Cardiac fibroblast (primary cell): ENCODE measurements at regions not wholly inside any gene's neighbourhood (a gene's known extent, or its start where the extent isn't known, plus 50 kb on each side); places are given as distances from the start of the nearest gene placed in this dataset.
"Not testable (repeated sequence)": the region's sequence is repeated elsewhere in the genome, so short reads cannot be mapped to it uniquely, and the experiment has no call there.

Source experiments
- DNase-seq, 2 donors: peaks; one replicate each; pipeline versions ENCODE4 v3.0.0 to v3.0.0-alpha.2; 2010; ENCODE audit warnings: low read depth in 2 of 2
- H3K4me3 ChIP-seq, 2 donors: replicated peaks in 1 of 2; 1 replicate in 1 of 2; 2 replicates in 1 of 2; pipeline ENCODE4 v1.5.1; 2011; ENCODE audit warnings: low read depth in 2 of 2, low read length in 2 of 2, mild to moderate bottlenecking in 2 of 2, moderate library complexity in 1 of 2
- TF ChIP-seq, protein P1 (sequence below): IDR thresholded peaks from one replicate; pipeline ENCODE4 v1.5.1; 2011; ENCODE audit warnings: low read depth, mild to moderate bottlenecking, low read length, inconsistent platforms

DNA sequence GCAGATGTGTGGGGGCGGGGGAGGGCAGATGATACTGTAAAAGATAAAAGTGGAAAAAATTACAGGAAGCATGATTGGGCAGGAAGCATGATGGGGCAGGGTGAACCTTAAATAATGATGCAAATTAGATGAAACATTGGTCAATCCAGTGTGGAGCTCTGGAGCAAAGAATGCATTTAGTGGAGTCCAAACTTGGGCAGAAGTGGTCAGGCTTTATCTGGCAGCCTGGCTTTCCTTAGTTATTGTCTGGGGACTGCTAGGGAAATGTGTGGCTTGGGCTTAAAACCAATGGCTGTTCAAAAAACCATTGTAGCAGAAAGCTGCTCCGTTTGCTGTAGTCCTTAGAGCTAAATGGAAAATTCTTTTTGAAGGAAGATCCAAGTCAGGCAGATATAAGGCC, 1077.3 kb upstream of the MIR17HG start:
- TF ChIP-seq, protein P1, sequence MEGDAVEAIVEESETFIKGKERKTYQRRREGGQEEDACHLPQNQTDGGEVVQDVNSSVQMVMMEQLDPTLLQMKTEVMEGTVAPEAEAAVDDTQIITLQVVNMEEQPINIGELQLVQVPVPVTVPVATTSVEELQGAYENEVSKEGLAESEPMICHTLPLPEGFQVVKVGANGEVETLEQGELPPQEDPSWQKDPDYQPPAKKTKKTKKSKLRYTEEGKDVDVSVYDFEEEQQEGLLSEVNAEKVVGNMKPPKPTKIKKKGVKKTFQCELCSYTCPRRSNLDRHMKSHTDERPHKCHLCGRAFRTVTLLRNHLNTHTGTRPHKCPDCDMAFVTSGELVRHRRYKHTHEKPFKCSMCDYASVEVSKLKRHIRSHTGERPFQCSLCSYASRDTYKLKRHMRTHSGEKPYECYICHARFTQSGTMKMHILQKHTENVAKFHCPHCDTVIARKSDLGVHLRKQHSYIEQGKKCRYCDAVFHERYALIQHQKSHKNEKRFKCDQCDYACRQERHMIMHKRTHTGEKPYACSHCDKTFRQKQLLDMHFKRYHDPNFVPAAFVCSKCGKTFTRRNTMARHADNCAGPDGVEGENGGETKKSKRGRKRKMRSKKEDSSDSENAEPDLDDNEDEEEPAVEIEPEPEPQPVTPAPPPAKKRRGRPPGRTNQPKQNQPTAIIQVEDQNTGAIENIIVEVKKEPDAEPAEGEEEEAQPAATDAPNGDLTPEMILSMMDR: no peak
- peak; percentile 37 to 59 for DNase-seq
- H3K4me3 ChIP-seq: no peak overlapping the region

DNA sequence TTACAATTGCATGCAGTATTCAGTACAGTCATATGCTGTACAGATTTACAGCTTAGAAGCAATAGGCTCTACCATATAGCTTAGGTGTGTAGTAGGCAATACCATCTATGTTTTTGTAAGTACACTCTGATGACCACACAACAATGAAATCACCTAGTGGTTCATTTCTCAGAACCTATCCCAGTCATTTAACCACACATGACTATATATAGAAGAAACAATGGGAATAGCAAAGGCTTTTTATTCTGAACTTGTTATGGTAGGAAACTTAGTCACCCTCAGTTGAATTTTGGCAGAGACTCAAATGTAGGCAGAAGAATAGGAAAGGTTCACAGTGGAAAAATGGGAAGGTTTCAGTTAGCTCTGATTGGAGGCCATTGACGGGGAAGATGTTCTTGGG, 1075.1 kb upstream of the MIR17HG start:
- no peak overlapping the region for H3K4me3 ChIP-seq
- DNase-seq: peak; percentile 65 to 89
- TF ChIP-seq, protein P1: no peak

DNA sequence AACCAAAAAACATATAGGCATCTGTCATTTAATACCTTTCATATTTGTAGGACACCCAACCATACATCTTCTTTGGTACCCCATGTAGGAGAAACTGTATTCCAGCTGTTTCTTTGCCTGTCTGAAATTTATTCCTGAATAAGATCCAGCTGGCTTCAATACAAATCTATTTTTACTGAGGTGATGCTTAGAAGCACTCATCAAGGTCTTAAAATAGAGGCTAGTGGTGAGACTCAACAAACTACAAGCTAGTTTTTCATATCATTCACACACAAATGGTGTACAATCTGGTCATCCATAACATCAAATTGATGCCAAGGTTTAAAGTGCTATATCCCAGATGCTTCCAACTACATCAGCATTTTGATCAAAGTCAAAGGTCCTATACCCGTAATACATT, 1071.3 kb upstream of the MIR17HG start:
- H3K4me3 ChIP-seq: no peak overlapping the region
- peak in 1 of 2 donors; percentile 6 for DNase-seq
- TF ChIP-seq, protein P1: no peak

DNA sequence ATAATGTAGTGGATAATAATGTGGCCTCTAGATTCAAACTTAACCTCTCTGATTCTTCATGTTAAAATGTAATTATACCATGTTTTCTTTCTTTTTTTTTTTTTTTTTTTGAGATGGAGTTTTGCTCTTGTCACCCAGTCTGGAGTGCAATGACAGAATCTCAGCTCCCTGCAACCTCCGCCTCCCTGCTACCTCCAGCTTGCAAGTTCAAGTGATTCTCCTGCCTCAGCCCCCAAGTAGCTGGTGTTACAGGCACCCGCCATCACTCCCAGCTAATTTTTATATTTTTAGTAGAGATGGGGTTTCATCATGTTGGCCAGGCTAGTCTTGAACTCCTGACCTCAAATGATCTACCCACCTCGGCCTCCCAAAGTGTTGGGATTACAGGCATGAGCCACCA, 1069.3 kb upstream of the MIR17HG start:
- H3K4me3 ChIP-seq, DNase-seq: not testable (repeated sequence)

DNA sequence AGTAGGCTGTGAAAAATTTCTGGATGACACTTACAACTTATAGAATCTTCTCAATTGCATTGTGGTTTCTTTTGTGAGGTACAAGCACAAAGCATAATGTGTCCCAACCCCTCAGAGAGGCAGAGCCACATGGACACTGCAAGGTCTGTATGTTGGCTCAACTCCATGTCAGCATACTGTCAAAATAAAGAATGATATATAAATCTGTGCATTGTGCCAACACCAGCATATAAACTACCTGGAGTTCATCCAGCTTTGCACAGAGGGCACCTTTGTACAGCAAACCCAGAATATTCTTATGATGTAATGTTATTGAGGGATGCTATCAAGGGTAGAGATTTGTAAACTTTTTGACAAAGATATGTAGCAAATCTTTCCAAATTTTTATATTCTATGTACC, 1065.8 kb upstream of the MIR17HG start:
- DNase-seq: no peak
- H3K4me3 ChIP-seq: no peak overlapping the region
- TF ChIP-seq, protein P1: no peak

DNA sequence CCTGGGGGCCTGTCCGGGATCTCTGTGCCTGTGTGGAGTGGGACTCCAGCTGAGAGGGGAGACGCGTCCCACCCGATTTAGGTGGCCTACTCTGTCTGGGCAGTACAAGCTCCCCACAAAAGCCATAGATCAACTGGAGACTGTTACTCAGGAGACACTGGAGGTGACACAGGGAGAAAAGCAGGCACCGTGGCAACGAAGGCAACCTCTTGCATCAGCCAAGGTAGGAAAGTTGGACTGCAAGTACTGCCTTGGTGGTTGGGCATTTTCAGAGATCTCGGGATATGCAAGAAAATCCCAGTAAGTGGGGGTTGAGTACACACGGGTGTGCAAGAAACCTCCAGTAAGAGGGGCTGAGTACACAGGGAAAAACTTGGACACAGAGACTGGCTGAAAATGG, 1060.0 kb upstream of the MIR17HG start:
- no peak for DNase-seq
- TF ChIP-seq, protein P1: no peak
- no peak overlapping the region for H3K4me3 ChIP-seq

DNA sequence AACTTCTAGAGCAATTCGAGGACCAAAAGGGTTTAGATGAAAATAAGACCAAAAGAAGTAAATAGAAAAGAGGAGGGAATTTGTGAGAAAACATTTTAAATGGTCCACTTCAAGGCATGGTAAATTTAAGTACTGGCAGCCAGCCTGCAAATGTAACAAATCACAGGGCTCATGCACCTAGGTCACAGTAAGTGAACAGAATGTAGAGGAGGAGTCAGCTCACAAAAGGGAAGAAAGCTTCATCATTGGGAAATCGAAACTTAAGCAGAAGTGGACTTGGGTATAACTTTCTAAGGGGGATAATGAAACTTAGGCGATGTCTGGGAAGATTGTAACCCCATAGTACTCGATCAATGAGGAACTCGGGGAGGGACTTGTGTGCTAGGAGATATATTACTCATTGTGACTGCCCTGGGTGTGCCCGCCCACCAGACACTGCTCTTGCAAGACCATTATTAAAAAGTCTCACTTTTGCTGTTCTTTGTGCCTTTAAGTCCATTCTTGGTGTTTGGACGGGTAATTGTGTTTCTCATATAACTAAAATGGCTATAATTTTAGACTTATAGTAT, 1053.6 kb upstream of the MIR17HG start:
- no peak overlapping the region for H3K4me3 ChIP-seq
- no peak for DNase-seq
- TF ChIP-seq, protein P1: no peak
